ENCODE measurements at regions not wholly inside any gene's neighbourhood (a gene's known extent, or its start where the extent isn't known, plus 50 kb on each side); places are given as distances from the start of the nearest gene placed in this dataset.
"Not testable (repeated sequence)": the region's sequence is repeated elsewhere in the genome, so short reads cannot be mapped to it uniquely, and the experiment has no call there.

DNA sequence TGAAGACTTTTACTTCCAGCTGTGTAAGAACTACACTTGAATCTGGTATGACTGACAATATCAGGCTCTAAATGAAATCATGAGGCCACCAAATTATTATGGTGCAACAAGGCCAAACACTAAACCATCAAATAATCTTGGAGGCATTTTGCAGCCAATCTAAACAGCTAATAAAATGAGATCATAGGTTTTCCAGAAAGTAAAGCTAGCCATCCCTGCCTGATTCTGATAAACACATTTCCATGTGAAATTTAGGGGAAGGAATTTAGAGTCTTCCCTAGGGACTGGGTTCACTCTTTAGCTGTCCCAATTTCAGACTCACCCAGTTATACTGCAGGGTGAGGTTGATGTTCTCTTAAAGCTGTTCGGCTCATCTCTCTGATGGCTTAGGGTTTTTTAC is 190.3 kb upstream of the TMEM196 start:
- Histone ChIP-seq H3K27ac (ENCODE audit: low read depth) (no peak overlapping the region), H3K36me3 (ENCODE audit: insufficient read depth) (no peaks in the 10 kb centered on the region), H3K4me3 (ENCODE audit: low read depth, low read length) (no peak overlapping the region), H3K4me1 (ENCODE audit: insufficient read depth) (no peaks in the 10 kb centered on the region)
- DNase-seq (ENCODE audit: extremely low spot score) = no peak
- WGBS = 78% methylated on average over 1 of the region's 1 CpG

- H3K4me3 ChIP-seq (ENCODE audit: low read depth, low read length) = no peak overlapping the region
- no peak overlapping the region for H3K27ac ChIP-seq (ENCODE audit: low read depth)
- WGBS = 83% methylated on average over 3 of the region's 3 CpGs
- no peak for DNase-seq (ENCODE audit: extremely low spot score)
- H3K4me1 ChIP-seq (ENCODE audit: insufficient read depth) = no peaks in the 10 kb centered on the region
- no peaks in the 10 kb centered on the region for H3K36me3 ChIP-seq (ENCODE audit: insufficient read depth)
Measured at GRCh38 chr7:19958309-19958896, 185.0 kb upstream of the TMEM196 start.

- Histone ChIP-seq H3K36me3 (ENCODE audit: insufficient read depth) (no peaks in the 10 kb centered on the region), H3K4me1 (ENCODE audit: insufficient read depth) (no peaks in the 10 kb centered on the region), H3K4me3 (ENCODE audit: low read depth, low read length) (no peak overlapping the region), H3K27ac (ENCODE audit: low read depth) (no peak overlapping the region)
- 90% methylated on average over 1 of the region's 1 CpG for WGBS
- DNase-seq (ENCODE audit: extremely low spot score) = no peak
Measured at GRCh38 chr7:19957664-19958063, 184.2 kb upstream of the TMEM196 start.

DNA sequence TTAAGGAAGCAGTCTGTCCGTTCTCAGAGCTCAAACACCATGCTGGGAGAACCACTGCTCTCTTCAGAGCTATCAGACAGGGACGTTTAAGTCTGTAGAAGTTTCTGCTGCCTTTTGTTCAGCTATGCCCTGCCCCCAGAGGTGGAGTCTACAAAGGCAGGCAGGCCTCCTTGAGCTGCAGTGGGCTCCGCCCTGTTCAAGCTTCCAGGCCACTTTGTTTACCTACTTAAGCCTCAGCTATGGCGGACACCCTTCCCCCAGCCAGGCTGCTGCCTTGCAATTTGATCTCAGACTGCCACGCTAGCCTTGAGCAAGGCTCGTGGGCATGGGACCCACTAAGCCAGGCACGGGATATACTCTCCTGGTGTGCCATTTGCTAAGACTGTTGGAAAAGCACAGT is 180.7 kb upstream of the TMEM196 start:
- WGBS = 83% methylated on average over 7 of the region's 7 CpGs
- H3K4me3 ChIP-seq (ENCODE audit: low read depth, low read length); H3K27ac ChIP-seq (ENCODE audit: low read depth); H3K36me3 ChIP-seq (ENCODE audit: insufficient read depth); H3K4me1 ChIP-seq (ENCODE audit: insufficient read depth); DNase-seq (ENCODE audit: extremely low spot score): not testable (repeated sequence)

DNA sequence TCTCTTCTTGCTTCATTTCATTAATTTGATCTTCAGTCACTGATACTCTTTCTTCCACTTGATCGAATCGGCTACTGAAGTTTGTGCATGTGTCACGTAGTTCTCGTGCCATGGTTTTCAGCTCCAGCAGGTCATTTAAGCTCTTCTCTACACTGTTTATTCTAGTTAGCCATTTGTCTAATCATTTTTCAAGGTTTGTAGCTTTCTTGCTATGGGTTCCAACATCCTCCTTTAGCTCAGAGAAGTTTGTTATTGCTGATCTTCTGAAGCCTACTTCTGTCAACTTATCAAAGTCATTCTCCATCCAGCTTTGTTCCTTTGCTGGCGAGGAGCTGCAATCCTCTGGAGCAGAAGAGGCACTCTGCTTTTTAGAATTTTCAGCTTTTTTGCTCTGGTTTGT is 180.0 kb upstream of the TMEM196 start:
- H3K4me3 ChIP-seq (ENCODE audit: low read depth, low read length); H3K27ac ChIP-seq (ENCODE audit: low read depth); H3K36me3 ChIP-seq (ENCODE audit: insufficient read depth); H3K4me1 ChIP-seq (ENCODE audit: insufficient read depth); DNase-seq (ENCODE audit: extremely low spot score): not testable (repeated sequence)
- WGBS = 97% methylated on average over 5 of the region's 5 CpGs

DNA sequence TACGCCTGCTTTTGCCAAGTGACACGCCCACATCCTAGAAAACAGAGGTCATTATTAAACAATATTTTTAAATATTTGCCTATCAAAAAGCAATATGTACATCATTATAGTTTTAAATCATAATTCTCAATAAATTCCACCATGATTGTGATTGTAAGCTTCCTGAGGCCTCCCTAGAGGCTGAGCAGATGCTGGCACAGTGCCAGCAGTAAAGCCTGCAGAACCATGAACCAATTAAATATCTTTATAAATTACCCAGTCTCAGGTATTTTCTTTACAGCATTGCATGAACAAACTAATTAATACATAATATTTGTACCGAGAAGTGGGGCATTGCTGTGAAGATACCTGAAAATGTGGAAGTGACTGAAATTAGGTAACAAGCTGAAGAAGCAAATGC is 174.7 kb upstream of the TMEM196 start:
- WGBS = 85% methylated on average over 3 of the region's 3 CpGs
- H3K4me1 ChIP-seq (ENCODE audit: insufficient read depth) = no peaks in the 10 kb centered on the region
- no peak overlapping the region for H3K4me3 ChIP-seq (ENCODE audit: low read depth, low read length)
- H3K27ac ChIP-seq (ENCODE audit: low read depth) = no peak overlapping the region
- DNase-seq (ENCODE audit: extremely low spot score) = no peak
- H3K36me3 ChIP-seq (ENCODE audit: insufficient read depth) = no peaks in the 10 kb centered on the region

DNA sequence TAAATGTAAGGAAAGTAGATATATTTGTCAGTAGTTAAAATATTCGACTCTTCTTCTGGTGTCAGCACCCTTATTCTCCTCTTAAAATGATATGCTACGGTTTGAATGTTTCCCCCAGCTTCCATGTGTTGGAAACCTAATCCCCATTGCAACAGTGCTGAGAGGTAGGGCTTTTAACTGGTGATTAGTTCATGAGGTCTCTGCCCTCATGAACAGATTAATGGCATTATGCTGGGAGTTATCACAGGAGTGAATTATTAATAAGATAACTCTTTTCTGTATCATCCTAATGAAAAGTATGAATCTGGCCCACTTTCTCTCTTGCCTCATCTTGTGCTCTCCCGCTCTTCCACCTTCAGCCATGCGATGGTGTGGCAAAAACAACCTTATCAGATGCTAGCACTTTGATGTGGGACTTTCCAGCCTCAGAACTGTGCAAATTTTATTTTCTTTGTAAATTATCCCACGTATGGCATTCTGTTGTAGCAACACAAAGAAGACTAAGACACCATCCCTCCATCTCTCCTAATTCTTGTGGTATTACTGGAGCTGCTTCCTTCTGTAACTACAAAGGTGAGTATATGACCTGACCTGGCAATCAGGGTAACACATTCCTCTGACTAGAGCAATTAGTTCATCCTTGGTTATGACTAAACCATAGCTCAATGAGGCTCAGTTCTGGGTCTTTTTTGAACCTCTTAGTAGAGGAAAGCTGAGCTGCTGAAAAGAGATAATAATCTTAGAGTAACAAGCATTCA is 171.1 kb upstream of the TMEM196 start:
- Histone ChIP-seq H3K27ac (ENCODE audit: low read depth) (no peak overlapping the region), H3K4me3 (ENCODE audit: low read depth, low read length) (no peak overlapping the region), H3K4me1 (ENCODE audit: insufficient read depth) (no peaks in the 10 kb centered on the region), H3K36me3 (ENCODE audit: insufficient read depth) (no peaks in the 10 kb centered on the region)
- 88% methylated on average over 5 of the region's 5 CpGs for WGBS
- DNase-seq (ENCODE audit: extremely low spot score) = no peak

- H3K4me1 ChIP-seq (ENCODE audit: insufficient read depth) = no peaks in the 10 kb centered on the region
- H3K4me3 ChIP-seq (ENCODE audit: low read depth, low read length) = no peak overlapping the region
- no peak for DNase-seq (ENCODE audit: extremely low spot score)
- no peaks in the 10 kb centered on the region for H3K36me3 ChIP-seq (ENCODE audit: insufficient read depth)
- H3K27ac ChIP-seq (ENCODE audit: low read depth) = no peak overlapping the region
Measured at GRCh38 chr7:19939746-19940145, 166.3 kb upstream of the TMEM196 start.

DNA sequence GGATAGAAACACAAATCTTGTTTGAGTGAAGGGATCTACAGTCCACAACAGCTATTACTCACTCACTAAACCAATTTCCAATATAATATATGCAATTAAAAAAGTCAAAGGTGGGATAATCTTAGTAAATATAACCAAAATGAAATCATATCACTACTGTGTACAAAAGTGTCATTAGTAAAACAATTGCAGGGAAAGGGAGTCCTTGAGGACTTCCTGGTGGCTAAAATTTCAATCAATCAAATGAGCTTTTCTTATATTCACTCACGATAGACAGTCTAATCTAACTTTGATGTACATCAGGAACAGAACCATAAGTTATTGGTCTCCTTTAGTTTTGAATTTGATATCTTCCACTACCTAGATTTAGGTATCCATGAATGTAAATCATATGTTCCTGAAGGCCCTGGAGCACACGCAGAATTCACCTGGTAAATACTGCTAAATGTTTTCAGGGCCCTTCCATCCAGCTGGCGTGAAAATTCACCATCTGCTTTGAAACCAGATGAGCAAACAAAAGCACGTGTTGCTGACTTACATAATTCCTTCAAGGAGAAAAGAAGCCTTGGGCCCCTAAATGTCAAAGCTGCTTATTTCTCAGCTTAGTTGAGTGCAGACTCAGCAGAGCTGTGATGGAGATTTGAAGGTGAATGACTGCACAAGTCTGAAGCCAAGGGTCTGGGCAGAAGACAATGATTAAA is 159.3 kb upstream of the TMEM196 start:
- no peaks in the 10 kb centered on the region for H3K36me3 ChIP-seq (ENCODE audit: insufficient read depth)
- no peak for DNase-seq (ENCODE audit: extremely low spot score)
- H3K4me1 ChIP-seq (ENCODE audit: insufficient read depth) = no peaks in the 10 kb centered on the region
- H3K27ac ChIP-seq (ENCODE audit: low read depth) = no peak overlapping the region
- H3K4me3 ChIP-seq (ENCODE audit: low read depth, low read length) = no peak overlapping the region
- WGBS = 78% methylated on average over 4 of the region's 4 CpGs

DNA sequence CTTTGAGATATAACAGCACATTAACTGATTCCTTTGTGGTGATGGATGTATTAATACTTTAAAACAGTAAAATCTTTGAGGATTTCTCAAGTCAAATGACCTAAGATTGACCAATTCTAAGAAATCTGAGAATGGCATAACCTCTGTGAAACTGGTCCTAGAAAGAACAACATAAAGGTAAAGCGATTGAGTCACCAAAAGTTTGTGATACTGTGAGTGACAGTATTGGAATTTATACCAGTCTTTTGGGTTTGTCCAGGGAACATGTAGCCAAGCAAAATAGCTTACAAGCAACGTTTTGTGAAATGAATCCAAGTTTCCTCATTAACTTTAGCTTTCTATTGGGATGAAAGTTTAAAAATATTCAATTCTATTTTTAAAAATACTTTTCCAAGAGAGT is 157.4 kb upstream of the TMEM196 start:
- 85% methylated on average over 2 of the region's 2 CpGs for whole genome bisulfite sequencing
- Histone ChIP-seq H3K27ac (ENCODE audit: low read depth) (no peak overlapping the region), H3K36me3 (ENCODE audit: insufficient read depth) (no peaks in the 10 kb centered on the region), H3K4me1 (ENCODE audit: insufficient read depth) (no peaks in the 10 kb centered on the region), H3K4me3 (ENCODE audit: low read depth, low read length) (no peak overlapping the region)
- DNase-seq (ENCODE audit: extremely low spot score) = no peak

- H3K36me3 ChIP-seq (ENCODE audit: insufficient read depth) = no peaks in the 10 kb centered on the region
- DNase-seq (ENCODE audit: extremely low spot score) = no peak
- no peak overlapping the region for H3K27ac ChIP-seq (ENCODE audit: low read depth)
- no peak overlapping the region for H3K4me3 ChIP-seq (ENCODE audit: low read depth, low read length)
- WGBS = 54% methylated on average over 1 of the region's 1 CpG
- no peaks in the 10 kb centered on the region for H3K4me1 ChIP-seq (ENCODE audit: insufficient read depth)
Measured at GRCh38 chr7:19930051-19930450, 156.6 kb upstream of the TMEM196 start.

DNA sequence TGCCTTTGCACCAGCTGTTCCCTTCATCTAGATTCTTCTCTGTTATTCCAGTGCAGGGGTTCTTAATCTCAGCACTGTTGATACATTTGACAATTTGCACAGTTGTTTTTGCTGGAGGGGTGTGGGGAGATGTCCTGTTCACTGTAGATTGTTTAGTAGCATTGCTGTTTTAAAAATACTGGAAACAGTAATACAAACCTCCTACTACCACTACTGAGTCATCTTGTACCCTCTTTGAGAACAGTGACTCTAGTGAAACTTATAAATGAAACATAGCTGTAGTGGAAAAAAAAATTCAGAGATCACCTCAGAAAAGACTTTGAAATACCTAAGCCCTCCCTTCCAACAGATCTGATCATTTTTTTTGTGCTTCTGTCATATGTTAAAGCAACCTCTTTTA is 154.8 kb upstream of the TMEM196 start:
- no peaks in the 10 kb centered on the region for H3K4me1 ChIP-seq (ENCODE audit: insufficient read depth)
- DNase-seq (ENCODE audit: extremely low spot score) = no peak
- H3K4me3 ChIP-seq (ENCODE audit: low read depth, low read length) = no peak overlapping the region
- H3K36me3 ChIP-seq (ENCODE audit: insufficient read depth) = no peaks in the 10 kb centered on the region
- H3K27ac ChIP-seq (ENCODE audit: low read depth) = no peak overlapping the region

- H3K36me3 ChIP-seq (ENCODE audit: insufficient read depth) = no peaks in the 10 kb centered on the region
- WGBS = 90% methylated on average over 7 of the region's 7 CpGs
- no peak overlapping the region for H3K27ac ChIP-seq (ENCODE audit: low read depth)
- no peak for DNase-seq (ENCODE audit: extremely low spot score)
- H3K4me1 ChIP-seq (ENCODE audit: insufficient read depth) = no peaks in the 10 kb centered on the region
- no peak overlapping the region for H3K4me3 ChIP-seq (ENCODE audit: low read depth, low read length)
Measured at GRCh38 chr7:19920705-19921104, 147.3 kb upstream of the TMEM196 start.

DNA sequence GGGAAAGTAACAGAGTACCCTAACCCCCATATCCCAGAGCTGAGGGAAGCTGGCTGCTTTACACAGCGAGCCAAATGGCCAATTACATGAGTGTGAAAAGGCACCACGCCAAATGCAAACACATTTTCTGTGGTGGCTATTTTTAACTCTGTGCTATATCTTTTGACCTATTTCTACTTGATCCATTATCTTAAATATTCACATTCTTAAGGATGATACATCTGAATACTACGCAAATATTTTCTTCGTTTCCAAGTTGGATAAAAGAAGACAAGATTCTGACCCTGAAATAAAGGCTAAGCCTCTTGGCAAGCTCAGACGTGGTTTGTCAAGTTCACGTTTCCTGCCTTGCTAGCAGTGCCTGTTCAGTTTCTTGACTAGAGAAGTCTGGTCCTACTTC is 146.7 kb upstream of the TMEM196 start:
- Histone ChIP-seq H3K27ac (ENCODE audit: low read depth) (no peak overlapping the region), H3K4me1 (ENCODE audit: insufficient read depth) (no peaks in the 10 kb centered on the region), H3K4me3 (ENCODE audit: low read depth, low read length) (no peak overlapping the region), H3K36me3 (ENCODE audit: insufficient read depth) (no peaks in the 10 kb centered on the region)
- WGBS = 22% methylated on average over 6 of the region's 6 CpGs
- DNase-seq (ENCODE audit: extremely low spot score) = no peak

Data from urinary bladder (tissue), 3 donors.